H1 (cell line): ENCODE measurements at regions not wholly inside any gene's neighbourhood (a gene's known extent, or its start where the extent isn't known, plus 50 kb on each side); places are given as distances from the start of the nearest gene placed in this dataset.

Source experiments
- CTCF ChIA-PET: fragments of 300-600 bp; sonication (Branson Sonifier 250); formaldehyde crosslinking; loops from one replicate; lab custom pipeline; 2021; ENCODE audit not compliant: partially characterized antibody; lab: Charles Lee
- POLR2A ChIA-PET: fragments of 300-600 bp; sonication (Branson Sonifier 250); formaldehyde crosslinking; loops from one replicate; lab custom pipeline; 2021; ENCODE audit warnings: inconsistent platforms; ENCODE audit not compliant: partially characterized antibody; lab: Charles Lee
- DNase-seq, 2 experiments: peaks; one replicate each; pipeline versions ENCODE4 v3.0.0 to v3.0.0-alpha.2; 2010 to 2022; ENCODE audit warnings: low spot score in 2 of 2, low read depth in 1 of 2, mixed read lengths in 1 of 2
- FAIRE-seq: peaks from 2 replicates; lab custom pipeline; 2011; peaks lifted over from hg19 to GRCh38; lab: Jason Lieb, UNC
- H2AFZ ChIP-seq: 2 replicates; pipeline ENCODE4 v1.8.1; 2012; ENCODE audit warnings: low read length, inconsistent platforms
- H2AK5ac ChIP-seq: 2 replicates; pipeline ENCODE4 v1.6.1; 2013; ENCODE audit warnings: low read depth, low read length
- H2BK120ac ChIP-seq: replicated peaks from 2 replicates; pipeline ENCODE3; 2013; ENCODE audit warnings: low read depth, low read length, inconsistent platforms
- H2BK12ac ChIP-seq: 2 replicates; pipeline ENCODE4 v1.6.1; 2013; ENCODE audit warnings: low read depth, low read length
- H2BK15ac ChIP-seq: 2 replicates; pipeline ENCODE4 v1.6.1; 2013; ENCODE audit warnings: low read length
- H2BK20ac ChIP-seq: 2 replicates; pipeline ENCODE4 v1.6.1; 2013; ENCODE audit warnings: low read length
- H2BK5ac ChIP-seq: 2 replicates; pipeline ENCODE4 v1.6.1; 2013; ENCODE audit warnings: low read depth, low read length
- H3K14ac ChIP-seq: 2 replicates; pipeline ENCODE4 v1.6.1; 2013; ENCODE audit warnings: inconsistent platforms; ENCODE audit not compliant: insufficient read length
- H3K18ac ChIP-seq: 2 replicates; pipeline ENCODE4 v1.6.1; 2013; ENCODE audit warnings: low read length; ENCODE audit errors: extremely low read depth
- H3K23ac ChIP-seq: 2 replicates; pipeline ENCODE4 v1.6.1; 2013; ENCODE audit warnings: inconsistent platforms; ENCODE audit not compliant: insufficient read length
- H3K23me2 ChIP-seq: 2 replicates; pipeline ENCODE4 v1.6.1; 2013; ENCODE audit warnings: low read depth, low read length
- H3K27ac ChIP-seq: 2 replicates; pipeline ENCODE4 v1.6.1; 2011; ENCODE audit warnings: low read depth, low read length, inconsistent platforms
- H3K27me3 ChIP-seq, 4 experiments: replicated peaks in 1 of 4; 1 replicate in 1 of 4; 2 replicates in 3 of 4; pipeline versions ENCODE4 v1.6.1 to v1.8.1; 2011 to 2013; ENCODE audit warnings: low read length in 3 of 4, mild to moderate bottlenecking in 3 of 4, inconsistent platforms in 2 of 4, mixed read lengths in 2 of 4, moderate library complexity in 1 of 4; ENCODE audit not compliant: control insufficient read depth in 3 of 4, insufficient read depth in 3 of 4; ENCODE audit errors: extremely low read depth in 1 of 4
- H3K36me3 ChIP-seq, 4 experiments: 2 replicates each; pipeline versions ENCODE4 v1.6.1 to v1.8.1; 2011 to 2013; ENCODE audit warnings: mild to moderate bottlenecking in 4 of 4, low read length in 3 of 4, moderate library complexity in 2 of 4, control low read depth in 1 of 4, inconsistent platforms in 1 of 4; ENCODE audit not compliant: insufficient read depth in 4 of 4, control insufficient read depth in 2 of 4
- H3K4ac ChIP-seq: replicated peaks from 2 replicates; pipeline ENCODE3; 2013; ENCODE audit warnings: low read length, low read depth, mixed read lengths, inconsistent platforms; ENCODE audit not compliant: insufficient read length
- H3K4me1 ChIP-seq, 4 experiments: replicated peaks in 1 of 4; 1 replicate in 1 of 4; 2 replicates in 3 of 4; pipeline versions ENCODE4 v1.6.1 to v1.8.1; 2011 to 2013; ENCODE audit warnings: low read length in 3 of 4, inconsistent platforms in 2 of 4, mixed read lengths in 1 of 4; ENCODE audit not compliant: insufficient read depth in 4 of 4, control insufficient read depth in 3 of 4
- H3K4me2 ChIP-seq, 2 experiments: 2 replicates each; pipeline versions ENCODE4 v1.6.1 to v1.8.1; 2011 to 2013; ENCODE audit warnings: low read depth in 2 of 2, low read length in 2 of 2, control low read depth in 1 of 2, inconsistent platforms in 1 of 2, mild to moderate bottlenecking in 1 of 2; ENCODE audit not compliant: insufficient read depth in 1 of 2
- H3K4me3 ChIP-seq, 4 experiments: fragments of 200-600, 300-600 bp in 1 of 4; sonication (generic), shearing (Covaris generic), sonication (Bioruptor Twin) in 1 of 4; 2 replicates each; pipeline versions ENCODE4 v1.5.1 to v1.8.1; 2011 to 2016; ENCODE audit warnings: low read length in 4 of 4, low read depth in 3 of 4, control low read depth in 2 of 4, inconsistent platforms in 2 of 4, mild to moderate bottlenecking in 2 of 4, mixed read lengths in 1 of 4, moderate library complexity in 1 of 4; ENCODE audit not compliant: insufficient read depth in 2 of 4; ENCODE audit errors: extremely low read depth in 1 of 4
- H3K56ac ChIP-seq: replicated peaks from 2 replicates; pipeline ENCODE3; 2013; ENCODE audit warnings: low read depth, mild to moderate bottlenecking, mixed read lengths, low read length, inconsistent platforms; ENCODE audit not compliant: insufficient read length
- H3K79me1 ChIP-seq: 2 replicates; pipeline ENCODE4 v1.6.1; 2013; ENCODE audit warnings: low read depth, low read length, control low read depth
- H3K79me2 ChIP-seq, 2 experiments: 2 replicates each; pipeline versions ENCODE4 v1.6.1 to v1.8.1; 2012 to 2013; ENCODE audit warnings: low read length in 2 of 2, mild to moderate bottlenecking in 2 of 2, inconsistent platforms in 1 of 2; ENCODE audit not compliant: insufficient read depth in 2 of 2, control insufficient read depth in 1 of 2
- H3K9ac ChIP-seq, 4 experiments: replicated peaks in 1 of 4; 1 replicate in 1 of 4; 2 replicates in 3 of 4; pipeline versions ENCODE4 v1.6.1 to v1.8.1; 2011 to 2013; ENCODE audit warnings: low read depth in 3 of 4, low read length in 3 of 4, control low read depth in 2 of 4, mild to moderate bottlenecking in 2 of 4, moderate library complexity in 2 of 4, inconsistent platforms in 1 of 4; ENCODE audit errors: extremely low read depth in 1 of 4
- H3K9me3 ChIP-seq, 2 experiments: 2 replicates each; pipeline versions ENCODE4 v1.6.1 to v1.8.1; 2012 to 2013; ENCODE audit warnings: mild to moderate bottlenecking in 2 of 2, moderate library complexity in 2 of 2, control low read depth in 1 of 2, inconsistent platforms in 1 of 2, low read depth in 1 of 2, low read length in 1 of 2, mixed read lengths in 1 of 2; ENCODE audit not compliant: insufficient read depth in 2 of 2
- H4K20me1 ChIP-seq, 2 experiments: replicated peaks in 1 of 2; 2 replicates each; pipeline versions ENCODE3 to v1.8.1; 2011 to 2013; ENCODE audit warnings: inconsistent platforms in 2 of 2, low read length in 2 of 2, mild to moderate bottlenecking in 1 of 2; ENCODE audit not compliant: insufficient read depth in 2 of 2, control insufficient read depth in 1 of 2
- H4K5ac ChIP-seq: 2 replicates; pipeline ENCODE4 v1.6.1; 2013; ENCODE audit warnings: low read length, low read depth, mixed read lengths, inconsistent platforms; ENCODE audit not compliant: insufficient read length
- H4K8ac ChIP-seq: 2 replicates; pipeline ENCODE4 v1.8.0; 2013; ENCODE audit warnings: mild to moderate bottlenecking, moderate library complexity, low read length, inconsistent platforms; ENCODE audit not compliant: insufficient read depth; ENCODE audit errors: extremely low read depth
- H4K91ac ChIP-seq: replicated peaks from 2 replicates; pipeline ENCODE3; 2013; ENCODE audit warnings: low read length, mixed read lengths, inconsistent platforms; ENCODE audit not compliant: insufficient read length
- CEBPB ChIP-seq: IDR thresholded peaks from 2 replicates; pipeline ENCODE4 v1.6.1; 2012; ENCODE audit warnings: low read depth, low read length
- CHD1 ChIP-seq: IDR thresholded peaks from 2 replicates; pipeline ENCODE4 v1.6.1; 2012; ENCODE audit warnings: low read depth, low read length, improper control_type of control experiment
- CHD2 ChIP-seq: IDR thresholded peaks from 2 replicates; pipeline ENCODE4 v1.6.1; 2012; ENCODE audit warnings: low read length, improper control_type of control experiment
- EGR1 ChIP-seq: IDR thresholded peaks from 2 replicates; pipeline ENCODE4 v1.6.1; 2011; ENCODE audit warnings: low read depth, low read length, borderline replicate concordance
- GABPA ChIP-seq: IDR thresholded peaks from 2 replicates; pipeline ENCODE4 v1.6.1; 2011; ENCODE audit warnings: mild to moderate bottlenecking, low read length, moderate library complexity, borderline replicate concordance; ENCODE audit not compliant: insufficient read depth
- HDAC2 ChIP-seq, 2 experiments: fragments of 300-600 bp in 1 of 2; sonication (generic) in 1 of 2; IDR thresholded peaks; 2 replicates each; pipeline ENCODE4 v1.6.1; 2011 to 2012; ENCODE audit warnings: low read depth in 2 of 2, low read length in 2 of 2, mild to moderate bottlenecking in 2 of 2, moderate library complexity in 2 of 2, borderline replicate concordance in 1 of 2, inconsistent platforms in 1 of 2
- JUN ChIP-seq: IDR thresholded peaks from 2 replicates; pipeline ENCODE4 v1.6.1; 2011; ENCODE audit warnings: low read depth, mild to moderate bottlenecking, improper control_type of control experiment, low read length
- RBBP5 ChIP-seq: IDR thresholded peaks from 2 replicates; pipeline ENCODE4 v1.7.1; 2012; ENCODE audit warnings: low read depth, mild to moderate bottlenecking, inconsistent platforms, low read length, moderate library complexity, borderline replicate concordance
- SIX5 ChIP-seq: IDR thresholded peaks from 2 replicates; pipeline ENCODE4 v1.6.1; 2011; ENCODE audit warnings: mild to moderate bottlenecking, low read depth, low read length
- SP1 ChIP-seq: IDR thresholded peaks from 2 replicates; pipeline ENCODE4 v1.6.1; 2011; ENCODE audit warnings: low read depth, low read length
- SUZ12 ChIP-seq: fragments of 200-600 bp; sonication (generic); IDR thresholded peaks from 2 replicates; pipeline ENCODE4 v1.6.1; 2012; ENCODE audit warnings: mild to moderate bottlenecking, inconsistent platforms, low read length, moderate library complexity, mixed read lengths
- WGBS, 2 experiments: shearing (Covaris generic) in 1 of 2; methylation state at CpG; one replicate each; pipeline versions ENCODE4 v1.1.6 to v1.1.7; 2013 to 2015; ENCODE audit warnings: low lambda C conversion rate in 2 of 2, mixed read lengths in 2 of 2, inconsistent platforms in 1 of 2, low coverage in 1 of 2, missing lambda C conversion rate in 1 of 2; ENCODE audit not compliant: insufficient replicate concordance in 2 of 2, insufficient coverage in 1 of 2, insufficient read length in 1 of 2; ENCODE audit errors: extremely low coverage in 1 of 2, missing lambda C conversion rate in 1 of 2; 5-methylcytosine and 5-hydroxymethylcytosine counted together
- TF ChIP-seq, protein P1 (sequence below): IDR thresholded peaks from 2 replicates; pipeline ENCODE4 v1.6.1; 2012; ENCODE audit warnings: low read length, inconsistent platforms

DNA sequence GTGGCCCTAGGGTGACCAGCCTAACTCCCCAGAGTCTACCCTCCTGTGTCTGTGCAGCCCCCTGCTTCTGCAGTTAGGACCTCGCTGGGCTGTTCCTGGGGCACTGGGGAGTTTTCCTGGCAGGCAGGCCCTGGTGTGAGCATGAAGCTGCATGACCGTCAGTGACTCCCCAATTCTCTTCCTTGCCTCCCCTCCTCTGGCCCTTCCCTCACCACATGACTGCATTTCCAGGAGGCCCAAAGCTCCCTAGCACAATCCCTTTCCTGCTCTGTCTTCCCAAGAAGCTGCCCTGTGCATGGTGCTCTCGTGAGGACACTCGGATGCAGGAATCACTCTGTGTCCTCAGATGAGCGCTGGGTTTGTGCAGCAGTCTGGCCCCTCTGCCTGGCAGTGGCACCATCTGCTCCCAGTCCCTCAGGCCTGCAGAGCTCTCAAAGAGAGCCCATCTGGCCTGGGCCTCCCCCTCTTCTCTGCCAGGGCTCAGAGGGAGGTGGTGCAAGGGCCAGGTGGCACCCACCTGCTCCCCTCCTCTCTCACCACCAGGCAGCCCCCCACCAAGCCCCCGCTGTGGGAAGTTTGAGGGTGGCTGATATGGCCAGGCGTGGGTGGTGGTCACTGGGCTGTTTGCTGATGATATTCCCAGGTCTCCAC, 125.6 kb upstream of the HS6ST1 start:
- H3K79me1 ChIP-seq = no peaks in the 10 kb centered on the region
- H4K5ac ChIP-seq = no peak overlapping the region
- no peak overlapping the region for H2BK5ac ChIP-seq
- no peaks in the 10 kb centered on the region for H3K9me3 ChIP-seq
- no peak overlapping the region for H2AK5ac ChIP-seq
- H3K4me2 ChIP-seq = no peak overlapping the region
- no peaks in the 10 kb centered on the region for H3K27me3 ChIP-seq
- H3K18ac ChIP-seq = no peak overlapping the region
- H3K23ac ChIP-seq = no peak overlapping the region
- no peaks in the 10 kb centered on the region for H3K23me2 ChIP-seq
- H4K8ac ChIP-seq = 0 out of 2 replicates have a peak overlapping the region, but pooled peaks have one; percentile 60
- H2BK12ac ChIP-seq = 0 out of 2 replicates have a peak overlapping the region, but pooled peaks have one; percentile 6
- FAIRE-seq (no peak), DNase-seq (peak in 1 of 2 experiments; percentile 29)
- H3K79me2 ChIP-seq = no peaks in the 10 kb centered on the region
- H2AFZ ChIP-seq = no peak overlapping the region
- no peak overlapping the region for H3K56ac ChIP-seq
- CTCF ChIA-PET = no interaction called here
- POLR2A ChIA-PET = no interaction called here
- WGBS, 2 experiments = 86% methylated on average over 7 of the region's 7 CpGs; no CpG with 5 or more reads in 1 of the 2 experiments
- H3K36me3 ChIP-seq = no peaks in the 10 kb centered on the region
- no peak overlapping the region for H3K4ac ChIP-seq
- H4K20me1 ChIP-seq = no peaks in the 10 kb centered on the region
- H3K14ac ChIP-seq = no peak overlapping the region
- H2BK15ac ChIP-seq = peak overlapping the region; percentile 25; the same call in 1 of the 2 replicates
- H2BK20ac ChIP-seq = no peak overlapping the region
- H3K4me3 ChIP-seq = no peak overlapping the region
- H2BK120ac ChIP-seq = no peak overlapping the region
- no peak overlapping the region for H3K9ac ChIP-seq
- peaks cover 5 to 10% (median 8%) of the 10 kb centered on the region in 4 experiments; a peak in 5 of 7 replicates for H3K4me1 ChIP-seq
- no peak overlapping the region for H4K91ac ChIP-seq
- no peak overlapping the region for H3K27ac ChIP-seq
- TF ChIP-seq CHD2 = no peak
- TF ChIP-seq GABPA = no peak
- TF ChIP-seq CHD1 = no peak
- no peak for TF ChIP-seq SUZ12
- no peak for TF ChIP-seq SP1
- no peak for TF ChIP-seq EGR1
- TF ChIP-seq RBBP5 = no peak
- TF ChIP-seq SIX5 = no peak
- TF ChIP-seq HDAC2 (IDR thresholded peaks at IDR 0.05; ENCODE audit: borderline replicate concordance in 1 of 2, low read depth in 2 of 2, low read length in 2 of 2) = no peak
- TF ChIP-seq, protein P1, sequence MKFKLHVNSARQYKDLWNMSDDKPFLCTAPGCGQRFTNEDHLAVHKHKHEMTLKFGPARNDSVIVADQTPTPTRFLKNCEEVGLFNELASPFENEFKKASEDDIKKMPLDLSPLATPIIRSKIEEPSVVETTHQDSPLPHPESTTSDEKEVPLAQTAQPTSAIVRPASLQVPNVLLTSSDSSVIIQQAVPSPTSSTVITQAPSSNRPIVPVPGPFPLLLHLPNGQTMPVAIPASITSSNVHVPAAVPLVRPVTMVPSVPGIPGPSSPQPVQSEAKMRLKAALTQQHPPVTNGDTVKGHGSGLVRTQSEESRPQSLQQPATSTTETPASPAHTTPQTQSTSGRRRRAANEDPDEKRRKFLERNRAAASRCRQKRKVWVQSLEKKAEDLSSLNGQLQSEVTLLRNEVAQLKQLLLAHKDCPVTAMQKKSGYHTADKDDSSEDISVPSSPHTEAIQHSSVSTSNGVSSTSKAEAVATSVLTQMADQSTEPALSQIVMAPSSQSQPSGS = no peak
- no peak for TF ChIP-seq JUN
- no peak for TF ChIP-seq CEBPB
